Skeletal muscle cell (primary cell): ENCODE measurements at regions not wholly inside any gene's neighbourhood (a gene's known extent, or its start where the extent isn't known, plus 50 kb on each side); places are given as distances from the start of the nearest gene placed in this dataset.

Source experiments
- DNase-seq: peaks from one replicate; pipeline ENCODE4 v3.0.0-alpha.2; 2010; ENCODE audit warnings: low read depth
- H3K4me3 ChIP-seq: 2 replicates; pipeline ENCODE4 v1.5.1; 2011; ENCODE audit warnings: low read depth, mild to moderate bottlenecking, control low read depth, low read length, moderate library complexity

- no peak for DNase-seq
- H3K4me3 ChIP-seq: no peak overlapping the region
Observed at GRCh38 chr12:70149013-70149412, 94.2 kb upstream of the CNOT2 start.

- DNase-seq: no peak
- no peak overlapping the region for H3K4me3 ChIP-seq
Observed at GRCh38 chr12:70149665-70150064, 93.6 kb upstream of the CNOT2 start.

- DNase-seq: no peak
- no peak overlapping the region for H3K4me3 ChIP-seq
Observed at GRCh38 chr12:70150230-70150629, 93.0 kb upstream of the CNOT2 start.

- no peak overlapping the region for H3K4me3 ChIP-seq
- no peak for DNase-seq
Observed at GRCh38 chr12:70151993-70152392, 91.2 kb upstream of the CNOT2 start.

GRCh38 chr12:70154087-70154638, 89.1 kb upstream of the CNOT2 start:
- no peak overlapping the region for H3K4me3 ChIP-seq

GRCh38 chr12:70154960-70155589, 88.2 kb upstream of the CNOT2 start:
- no peak overlapping the region for H3K4me3 ChIP-seq
- no peak for DNase-seq

More at GRCh38 chr12:70154087-70154638, 89.1 kb upstream of the CNOT2 start:
- no peak for DNase-seq

GRCh38 chr12:70157099-70157498, 86.1 kb upstream of the CNOT2 start:
- DNase-seq: no peak
- no peak overlapping the region for H3K4me3 ChIP-seq

- H3K4me3 ChIP-seq: no peak overlapping the region
- DNase-seq: no peak
Observed at GRCh38 chr12:70165450-70165849, 77.8 kb upstream of the CNOT2 start.

- no peak overlapping the region for H3K4me3 ChIP-seq
Observed at GRCh38 chr12:70176290-70176689, 66.9 kb upstream of the CNOT2 start.

GRCh38 chr12:70177631-70178030, 65.6 kb upstream of the CNOT2 start:
- H3K4me3 ChIP-seq: no peak overlapping the region
- no peak for DNase-seq

More at GRCh38 chr12:70176290-70176689, 66.9 kb upstream of the CNOT2 start:
- no peak for DNase-seq

- peak; percentile 22 for DNase-seq
- H3K4me3 ChIP-seq: no peak overlapping the region
Observed at GRCh38 chr12:70178038-70178437, 65.2 kb upstream of the CNOT2 start.

GRCh38 chr12:70180130-70180529, 63.1 kb upstream of the CNOT2 start:
- peak; percentile 3 for DNase-seq

GRCh38 chr12:70185301-70185700, 57.9 kb upstream of the CNOT2 start:
- no peak overlapping the region for H3K4me3 ChIP-seq
- DNase-seq: no peak

More at GRCh38 chr12:70180130-70180529, 63.1 kb upstream of the CNOT2 start:
- H3K4me3 ChIP-seq: no peak overlapping the region

- no peak overlapping the region for H3K4me3 ChIP-seq
- no peak for DNase-seq
Observed at GRCh38 chr12:70186436-70186835, 56.8 kb upstream of the CNOT2 start.

GRCh38 chr12:70190262-70191010, 52.8 kb upstream of the CNOT2 start:
- peak; percentile 2 for DNase-seq

More at GRCh38 chr12:70190262-70191010, 52.8 kb upstream of the CNOT2 start:
- H3K4me3 ChIP-seq: no peak overlapping the region
